ENCODE measurements at regions not wholly inside any gene's neighbourhood (a gene's known extent, or its start where the extent isn't known, plus 50 kb on each side); places are given as distances from the start of the nearest gene placed in this dataset.

GRCh38 chr17:5816491-5817070 is 232.3 kb upstream of the NLRP1 start:
- no peak overlapping the region for H3K4me3 Mint-ChIP-seq
- ChIA-PET POLR2A (interaction anchor here (1.4 kb wide), 1 partner anchor 24 kb away, joined by 4 read pairs; no protein-coding TSS in a partner anchor), CTCF (interaction anchor here (0.6 to 2.3 kb wide), 6 partner anchors 16 to 1203 kb away, joined by 3 to 8 read pairs (median 4); no protein-coding TSS in a partner anchor)
- TF ChIP-seq ZNF671 (CRISPR knock-in tag; IDR thresholded peaks at IDR 0.05) (no peak), GABPB1 (CRISPR knock-in tag; IDR thresholded peaks at IDR 0.05) (no peak)
- peaks cover 16% of the 10 kb centered on the region for H3K36me3 Mint-ChIP-seq
- H3K9me3 Mint-ChIP-seq = peaks cover 14% of the 10 kb centered on the region
- no peak for DNase-seq (ENCODE audit: low spot score)
- H3K27ac Mint-ChIP-seq = no peak overlapping the region
- no peaks in the 10 kb centered on the region; the same call in none of the 2 replicates for H3K27me3 Mint-ChIP-seq (ENCODE audit: low read depth)
- peaks cover 47% of the 10 kb centered on the region for H3K4me1 Mint-ChIP-seq
- peak; percentile 15; the same call in 1 of the 2 replicates for ATAC-seq

GRCh38 chr17:5817475-5818395 is 233.4 kb upstream of the NLRP1 start:
- Mint-ChIP-seq H3K27me3 (ENCODE audit: low read depth) (no peaks in the 10 kb centered on the region; the same call in 1 of the 2 replicates), H3K9me3 (peaks cover 4% of the 10 kb centered on the region), H3K36me3 (peaks cover 5% of the 10 kb centered on the region), H3K27ac (no peak overlapping the region), H3K4me1 (peaks cover 47% of the 10 kb centered on the region), H3K4me3 (no peak overlapping the region)
- no peak for TF ChIP-seq SMAD4 (CRISPR knock-in tag; IDR thresholded peaks at IDR 0.05)
- TF ChIP-seq MAX (CRISPR knock-in tag; IDR thresholded peaks at IDR 0.05) = no peak
- no peak for TF ChIP-seq E2F1 (CRISPR knock-in tag; IDR thresholded peaks at IDR 0.05)
- TF ChIP-seq ARID4B (CRISPR knock-in tag; IDR thresholded peaks at IDR 0.05; ENCODE audit: borderline replicate concordance) = no peak
- TF ChIP-seq TEAD1 (CRISPR knock-in tag; IDR thresholded peaks at IDR 0.05) = no peak
- no peak for TF ChIP-seq ZNF396 (CRISPR knock-in tag; IDR thresholded peaks at IDR 0.05; ENCODE audit: borderline replicate concordance)
- no peak for TF ChIP-seq CTCF (IDR thresholded peaks at IDR 0.05)
- no peak for TF ChIP-seq HMGA2 (CRISPR knock-in tag; IDR thresholded peaks at IDR 0.05)
- TF ChIP-seq ZNF423 (CRISPR knock-in tag; IDR thresholded peaks at IDR 0.05) = no peak
- TF ChIP-seq CREM (CRISPR knock-in tag; IDR thresholded peaks at IDR 0.05) = no peak
- TF ChIP-seq ETV6 (CRISPR knock-in tag; IDR thresholded peaks at IDR 0.05) = no peak
- TF ChIP-seq PRRX2 (CRISPR knock-in tag; IDR thresholded peaks at IDR 0.05) = no peak
- TF ChIP-seq ZNF281 (CRISPR knock-in tag; IDR thresholded peaks at IDR 0.05) = no peak
- TF ChIP-seq STAT6 (CRISPR knock-in tag; conservative IDR thresholded peaks at IDR 0.05; ENCODE audit: low read depth) = no peak
- TF ChIP-seq KAT7 (CRISPR knock-in tag; IDR thresholded peaks at IDR 0.05; ENCODE audit: borderline replicate concordance) = no peak
- TF ChIP-seq MYBL2 (CRISPR knock-in tag; IDR thresholded peaks at IDR 0.05) = no peak
- TF ChIP-seq FOXJ3 (CRISPR knock-in tag; IDR thresholded peaks at IDR 0.05; ENCODE audit: borderline replicate concordance) = no peak
- no peak for TF ChIP-seq NR2C2 (CRISPR knock-in tag; IDR thresholded peaks at IDR 0.05)
- ATAC-seq = no peak
- ChIA-PET CTCF (interaction anchor here (0.7 to 1.2 kb wide), 2 partner anchors 24 to 111 kb away, joined by 4 to 5 read pairs; no protein-coding TSS in a partner anchor), POLR2A (no interaction called here)
- no peak for DNase-seq (ENCODE audit: low spot score)
